IPS-NIHi7 (cell line): ENCODE measurements at regions not wholly inside any gene's neighbourhood (a gene's known extent, or its start where the extent isn't known, plus 50 kb on each side); places are given as distances from the start of the nearest gene placed in this dataset.
"Not testable (repeated sequence)": the region's sequence is repeated elsewhere in the genome, so short reads cannot be mapped to it uniquely, and the experiment has no call there.

Source experiments
- DNase-seq: peaks from one replicate; pipeline ENCODE4 v3.0.0; 2012; ENCODE audit warnings: mixed read lengths; ENCODE audit errors: extremely low spot score

DNA sequence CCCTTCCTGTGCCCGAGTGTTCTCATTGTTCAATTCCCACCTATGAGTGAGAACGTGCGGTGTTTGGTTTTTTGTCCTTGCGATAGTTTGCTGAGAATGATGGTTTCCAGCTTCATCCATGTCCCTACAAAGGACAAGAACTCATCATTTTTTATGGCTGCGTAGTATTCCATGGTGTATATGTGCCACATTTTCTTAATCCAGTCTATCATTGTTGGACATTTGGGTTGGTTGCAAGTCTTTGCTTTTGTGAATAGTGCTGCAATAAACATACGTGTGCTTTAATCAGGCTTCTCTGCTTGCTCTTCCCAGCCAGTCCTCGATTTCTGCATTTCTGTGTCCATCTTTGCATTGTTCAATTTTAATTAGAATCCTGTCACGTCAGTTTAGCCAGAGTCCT, 75.4 kb upstream of the DTNBP1 start:
- not testable (repeated sequence) for DNase-seq

GRCh38 chr6:15736297-15736696, 73.5 kb upstream of the DTNBP1 start:
- DNase-seq, result no peak

DNA sequence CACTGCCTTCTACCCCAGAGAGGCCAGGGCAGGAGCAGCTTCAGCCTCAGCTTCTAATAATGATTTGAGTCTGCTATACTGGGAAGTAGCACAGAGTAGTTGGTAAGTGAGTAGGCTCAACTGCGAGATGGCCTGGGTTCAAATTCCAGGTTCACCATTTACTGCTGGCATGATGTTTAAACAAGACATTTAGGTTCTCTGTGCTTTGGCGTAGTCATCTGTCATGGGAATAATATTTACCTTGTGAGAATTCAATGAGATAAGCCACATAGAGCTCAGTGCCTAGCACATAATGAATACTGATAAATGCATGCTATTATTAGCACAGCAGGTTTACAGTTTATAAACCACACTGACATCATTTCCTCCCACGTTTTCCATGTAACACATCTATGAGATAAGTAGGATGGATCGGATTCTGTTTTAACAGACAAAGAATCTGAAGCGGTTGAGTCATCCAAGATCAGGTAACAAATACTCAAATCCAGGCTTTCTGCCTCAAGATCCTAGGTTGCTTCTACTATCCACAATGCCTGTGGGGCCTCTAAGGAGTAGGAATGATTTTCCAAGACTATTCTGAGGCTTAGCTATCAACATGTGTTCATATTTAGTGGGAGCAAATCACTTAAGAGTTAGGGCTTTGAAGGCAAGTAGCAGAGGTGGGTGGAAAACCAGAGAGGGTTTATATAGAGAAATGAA, 72.9 kb upstream of the DTNBP1 start:
- no peak for DNase-seq

DNA sequence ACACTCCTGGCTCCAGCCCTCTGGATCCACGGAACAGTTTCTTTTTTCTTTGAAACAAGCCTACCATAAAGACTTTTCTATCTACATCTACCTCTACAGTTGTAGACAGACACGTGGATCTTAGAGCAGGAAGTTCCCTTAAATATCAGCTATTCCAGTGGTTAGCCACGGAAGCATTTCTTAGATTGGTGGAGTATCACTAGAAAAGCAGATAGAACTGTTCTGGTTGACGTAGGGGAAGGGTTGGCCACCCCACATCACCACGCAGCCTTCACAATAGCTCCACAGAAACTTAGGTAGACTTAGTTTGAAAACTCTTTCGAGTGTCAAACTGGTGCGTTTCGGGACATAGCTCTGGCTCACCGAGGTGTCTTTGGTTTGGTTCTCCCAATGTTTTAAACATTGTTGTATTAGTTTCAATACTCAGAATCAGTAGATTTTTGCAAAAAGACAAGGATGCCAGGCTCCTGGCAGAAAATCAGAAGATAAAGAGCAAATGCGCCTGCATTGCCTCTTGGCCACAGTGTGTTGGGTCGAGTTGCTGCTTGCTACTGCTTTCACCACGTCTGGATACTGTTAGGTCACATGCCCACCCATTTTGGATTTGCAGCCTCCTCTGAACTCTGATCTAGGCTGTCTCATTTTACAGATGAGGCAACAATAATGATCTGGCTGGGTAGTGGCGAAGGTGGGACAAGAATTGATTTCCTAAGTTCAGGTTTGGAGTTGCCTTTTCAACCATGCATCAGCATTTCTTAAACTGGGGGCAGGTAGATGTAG, 71.5 kb upstream of the DTNBP1 start:
- no peak for DNase-seq

- no peak for DNase-seq
Observed at GRCh38 chr6:15730922-15731321, 68.1 kb upstream of the DTNBP1 start.

GRCh38 chr6:15730442-15730841, 67.6 kb upstream of the DTNBP1 start:
- no peak for DNase-seq

GRCh38 chr6:15722731-15723130, 59.9 kb upstream of the DTNBP1 start:
- DNase-seq, result no peak

DNA sequence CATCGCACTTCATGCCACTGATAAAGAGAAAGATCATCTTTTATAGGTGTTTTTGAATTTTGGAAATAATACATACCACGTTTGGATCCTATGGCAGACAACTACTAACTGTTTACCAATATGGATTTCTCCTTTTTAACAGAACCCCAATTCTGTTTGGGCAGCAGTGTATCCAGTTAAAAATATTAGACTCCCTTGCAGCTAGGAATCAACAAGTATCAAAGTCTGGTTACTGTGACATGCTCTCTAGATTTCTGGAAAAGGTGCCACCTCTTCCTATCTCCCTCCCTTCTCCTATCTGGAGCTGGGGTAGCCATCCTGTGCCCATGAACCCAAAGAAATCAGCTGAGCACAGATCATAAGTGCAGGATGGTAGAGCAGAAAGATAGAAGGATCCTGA, 54.1 kb upstream of the DTNBP1 start:
- no peak for DNase-seq

GRCh38 chr6:15715851-15716250, 53.0 kb upstream of the DTNBP1 start:
- no peak for DNase-seq

DNA sequence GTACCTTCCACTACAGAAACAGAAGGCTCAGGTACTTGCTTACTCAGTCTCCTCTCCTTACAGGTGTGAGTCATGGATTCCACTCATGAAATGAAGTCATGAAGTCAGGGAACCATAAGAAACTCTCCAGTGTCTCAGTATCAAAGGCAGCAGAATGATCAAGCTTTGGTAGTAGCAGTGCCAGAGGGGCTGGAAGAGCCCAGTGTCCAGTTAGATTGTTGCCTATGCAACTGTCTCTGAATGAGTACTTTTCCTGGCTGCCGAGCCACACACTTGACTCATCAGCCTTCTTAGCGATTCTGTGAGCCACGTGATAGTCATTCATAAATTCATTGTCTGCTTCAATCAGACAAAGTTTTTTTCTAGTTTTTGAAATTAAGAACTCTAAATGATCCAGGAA, 52.2 kb upstream of the DTNBP1 start:
- no peak for DNase-seq

DNA sequence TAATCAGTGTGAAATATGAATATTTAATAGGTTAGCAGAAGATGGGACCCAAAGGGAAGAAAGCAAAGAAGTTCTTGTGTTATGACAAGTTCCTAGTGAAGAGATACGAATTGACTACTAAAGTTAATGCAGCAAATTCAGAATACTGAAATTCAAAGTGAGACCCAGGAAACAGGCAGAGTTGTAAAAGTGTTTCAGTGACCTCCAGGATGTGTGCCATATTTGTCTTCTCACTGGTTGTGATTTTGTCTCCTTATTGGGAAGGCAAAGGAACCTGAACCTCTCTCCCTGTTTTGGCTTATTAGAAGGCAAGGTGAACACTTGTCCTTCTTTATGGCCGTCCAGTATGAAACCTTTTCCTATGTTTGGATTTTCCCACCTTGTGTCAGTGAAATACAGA, 51.8 kb upstream of the DTNBP1 start:
- DNase-seq, result no peak

- no peak for DNase-seq
Observed at GRCh38 chr6:15713325-15713724, 50.5 kb upstream of the DTNBP1 start.

DNA sequence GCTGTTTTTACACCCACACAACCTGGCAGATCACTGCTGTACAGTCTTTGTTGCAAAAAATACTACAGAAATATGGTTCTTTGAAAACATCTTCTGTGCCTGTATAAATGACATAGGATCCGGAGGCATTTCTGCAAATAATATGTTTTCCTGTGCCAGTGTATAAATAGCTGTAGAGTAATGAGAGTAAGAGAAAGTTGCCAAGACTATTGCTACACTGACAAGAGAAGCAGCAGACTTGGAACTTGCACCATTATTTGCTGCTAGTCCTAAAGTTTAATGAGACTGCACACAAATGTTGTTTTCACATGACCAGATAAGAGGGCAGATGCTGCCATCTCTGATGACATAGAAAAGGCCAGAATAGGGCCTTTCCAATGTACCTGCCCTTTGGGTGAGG, 50.0 kb upstream of the DTNBP1 start:
- no peak for DNase-seq
